ENCODE measurements at regions not wholly inside any gene's neighbourhood (a gene's known extent, or its start where the extent isn't known, plus 50 kb on each side); places are given as distances from the start of the nearest gene placed in this dataset.

- DNase-seq = no peak
- no peaks in the 10 kb centered on the region for H3K4me1 ChIP-seq (ENCODE audit: control insufficient read depth, insufficient read depth, low read length)
- 60 to 80% methylated on average over 3 to 8 of the region's 8 CpGs for WGBS, 2 experiments (ENCODE audit: insufficient coverage in 1 of 2, insufficient read length in 1 of 2)
- no peak overlapping the region for H3K4me3 ChIP-seq (ENCODE audit: low read length)
- no peak for TF ChIP-seq CTCF (conservative IDR thresholded peaks at IDR 0.05)
- no peaks in the 10 kb centered on the region for H3K27me3 ChIP-seq (ENCODE audit: control insufficient read depth, insufficient read depth, low read length, poor library complexity, severe bottlenecking)
- no peak overlapping the region for H3K9ac ChIP-seq (ENCODE audit: extremely low read depth, low read length, poor library complexity, severe bottlenecking)
- H3K27ac Mint-ChIP-seq = no peak overlapping the region
- H3K36me3 Mint-ChIP-seq (ENCODE audit: low read depth) = no peaks in the 10 kb centered on the region
- no peaks in the 10 kb centered on the region for H3K36me3 ChIP-seq (ENCODE audit: control insufficient read depth, insufficient read depth, low read length)
- H3K27ac ChIP-seq (ENCODE audit: low read depth, low read length) = no peak overlapping the region
- peaks cover 12% of the 10 kb centered on the region for H3K4me1 Mint-ChIP-seq
- H3K27me3 Mint-ChIP-seq (ENCODE audit: insufficient read depth) = peaks cover 1% of the 10 kb centered on the region
- H3K4me3 Mint-ChIP-seq = no peak overlapping the region
- H3K9me3 ChIP-seq (ENCODE audit: control insufficient read depth, low read length) = no peaks in the 10 kb centered on the region
- no peaks in the 10 kb centered on the region for H3K9me3 Mint-ChIP-seq
These were observed 85.7 kb upstream of the FAM180A start for GRCh38 chr7:135834266-135834665.

GRCh38 chr7:135833642-135834041 is 85.0 kb upstream of the FAM180A start:
- Mint-ChIP-seq H3K27me3 (ENCODE audit: insufficient read depth) (peaks cover 1% of the 10 kb centered on the region), H3K36me3 (ENCODE audit: low read depth) (no peaks in the 10 kb centered on the region), H3K4me1 (peaks cover 12% of the 10 kb centered on the region), H3K27ac (no peak overlapping the region), H3K4me3 (no peak overlapping the region), H3K9me3 (no peaks in the 10 kb centered on the region)
- no peak overlapping the region for H3K27ac ChIP-seq (ENCODE audit: low read depth, low read length)
- no peaks in the 10 kb centered on the region for H3K9me3 ChIP-seq (ENCODE audit: control insufficient read depth, low read length)
- no peaks in the 10 kb centered on the region for H3K4me1 ChIP-seq (ENCODE audit: control insufficient read depth, insufficient read depth, low read length)
- DNase-seq = no peak
- 86 to 91% methylated on average over 4 of the region's 4 CpGs for WGBS, 2 experiments (ENCODE audit: insufficient coverage in 1 of 2, insufficient read length in 1 of 2)
- no peaks in the 10 kb centered on the region for H3K36me3 ChIP-seq (ENCODE audit: control insufficient read depth, insufficient read depth, low read length)
- TF ChIP-seq CTCF (conservative IDR thresholded peaks at IDR 0.05) = no peak
- no peak overlapping the region for H3K9ac ChIP-seq (ENCODE audit: extremely low read depth, low read length, poor library complexity, severe bottlenecking)
- H3K27me3 ChIP-seq (ENCODE audit: control insufficient read depth, insufficient read depth, low read length, poor library complexity, severe bottlenecking) = no peaks in the 10 kb centered on the region
- no peak overlapping the region for H3K4me3 ChIP-seq (ENCODE audit: low read length)

- DNase-seq = peak; percentile 26
- Histone ChIP-seq H3K4me1 (ENCODE audit: control insufficient read depth, insufficient read depth, low read length) (no peaks in the 10 kb centered on the region), H3K27me3 (ENCODE audit: control insufficient read depth, insufficient read depth, low read length, poor library complexity, severe bottlenecking) (no peaks in the 10 kb centered on the region), H3K36me3 (ENCODE audit: control insufficient read depth, insufficient read depth, low read length) (no peaks in the 10 kb centered on the region), H3K4me3 (ENCODE audit: low read length) (no peak overlapping the region), H3K9me3 (ENCODE audit: control insufficient read depth, low read length) (no peaks in the 10 kb centered on the region), H3K9ac (ENCODE audit: extremely low read depth, low read length, poor library complexity, severe bottlenecking) (no peak overlapping the region), H3K27ac (ENCODE audit: low read depth, low read length) (no peak overlapping the region)
- Mint-ChIP-seq H3K36me3 (ENCODE audit: low read depth) (no peaks in the 10 kb centered on the region), H3K27me3 (ENCODE audit: insufficient read depth) (peaks cover 1% of the 10 kb centered on the region), H3K4me3 (no peak overlapping the region), H3K9me3 (no peaks in the 10 kb centered on the region), H3K27ac (no peak overlapping the region), H3K4me1 (peaks cover 12% of the 10 kb centered on the region)
- 66 to 86% methylated on average over 1 to 4 of the region's 4 CpGs for WGBS, 2 experiments (ENCODE audit: insufficient coverage in 1 of 2, insufficient read length in 1 of 2)
- no peak for TF ChIP-seq CTCF (conservative IDR thresholded peaks at IDR 0.05)
These were observed 83.0 kb upstream of the FAM180A start for GRCh38 chr7:135831455-135832195.
